GM12878 (cell line): ENCODE measurements at regions not wholly inside any gene's neighbourhood (a gene's known extent, or its start where the extent isn't known, plus 50 kb on each side); places are given as distances from the start of the nearest gene placed in this dataset.

Source experiments
- BACH1 ChIP-seq: fragments of 450-650 bp; IDR thresholded peaks from 2 replicates; pipeline ENCODE4 v1.6.1; 2017; ENCODE audit warnings: mild to moderate bottlenecking, borderline replicate concordance
- CTCF ChIP-seq, 3 experiments: IDR thresholded peaks in 2 of 3; conservative IDR thresholded peaks in 1 of 3; 2 replicates each; pipeline ENCODE4 v1.5.1; 2011; ENCODE audit warnings: low read depth in 3 of 3, low read length in 3 of 3, mild to moderate bottlenecking in 3 of 3, control low read depth in 2 of 3, moderate library complexity in 2 of 3, inconsistent platforms in 1 of 3, mixed read lengths in 1 of 3; ENCODE audit not compliant: control insufficient read depth in 2 of 3, insufficient read depth in 1 of 3; ENCODE audit errors: extremely low read depth in 1 of 3
- EP300 ChIP-seq, 2 experiments: fragments of 150-350 bp in 1 of 2; IDR thresholded peaks; 2 replicates each; pipeline ENCODE4 v1.6.1; 2011 to 2012; ENCODE audit warnings: low read depth in 2 of 2, low read length in 2 of 2, borderline replicate concordance in 1 of 2, improper control_type of control experiment in 1 of 2, inconsistent platforms in 1 of 2; ENCODE audit not compliant: control insufficient read depth in 1 of 2
- JUND ChIP-seq: IDR thresholded peaks from 2 replicates; pipeline ENCODE4 v1.6.1; 2012; ENCODE audit warnings: low read depth, mild to moderate bottlenecking, low read length, improper control_type of control experiment, moderate library complexity
- KDM1A ChIP-seq: fragments of 200-600 bp; sonication (generic); IDR thresholded peaks from 2 replicates; pipeline ENCODE4 v1.6.1; 2016; ENCODE audit warnings: borderline replicate concordance
- POLR2A ChIP-seq: IDR thresholded peaks from 2 replicates; pipeline ENCODE4 v1.6.1; 2011; ENCODE audit warnings: low read depth, mild to moderate bottlenecking, low read length
- RFX5 ChIP-seq: IDR thresholded peaks from 2 replicates; pipeline ENCODE4 v1.6.1; 2011; ENCODE audit warnings: low read depth, low read length, improper control_type of control experiment
- SUZ12 ChIP-seq: fragments of 200-600 bp; sonication (generic); IDR thresholded peaks from one replicate; pipeline ENCODE4 v1.6.1; 2018; ENCODE audit warnings: antibody characterized with exemption, mild to moderate bottlenecking; ENCODE audit not compliant: unreplicated experiment
- ZBTB33 ChIP-seq: fragments of 450-650 bp; IDR thresholded peaks from 2 replicates; pipeline ENCODE4 v1.6.1; 2017; ENCODE audit warnings: mild to moderate bottlenecking
- TF ChIP-seq, protein P1 (sequence below): IDR thresholded peaks from 2 replicates; pipeline ENCODE4 v1.6.1; 2012; ENCODE audit warnings: low read depth, low read length, improper control_type of control experiment

DNA sequence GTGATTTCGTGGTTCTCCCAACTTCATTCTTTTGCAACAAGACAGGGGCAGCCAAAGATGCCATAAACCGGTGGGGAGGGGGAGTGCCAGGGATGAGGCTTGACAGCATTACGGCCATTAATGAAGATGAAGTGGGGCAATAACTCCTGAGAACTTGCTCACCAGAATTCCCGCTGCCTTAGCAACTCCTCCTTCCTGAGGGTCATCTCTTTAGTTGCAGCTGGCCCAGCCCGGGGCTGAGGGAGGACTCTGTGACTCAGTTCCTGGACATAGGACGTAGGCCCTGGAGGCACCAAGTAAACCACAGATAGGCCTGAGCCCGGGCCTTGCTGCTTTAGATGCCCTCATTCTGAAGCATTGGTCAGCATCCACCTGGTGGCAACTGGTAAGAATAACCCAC, 330.2 kb downstream of the RRAGC start:
- no peak for TF ChIP-seq POLR2A
- no peak for TF ChIP-seq ZBTB33
- TF ChIP-seq RFX5: no peak
- no peak for TF ChIP-seq JUND
- TF ChIP-seq BACH1: no peak
- TF ChIP-seq SUZ12: no peak
- TF ChIP-seq KDM1A: no peak
- no peak for TF ChIP-seq EP300 (IDR thresholded peaks at IDR 0.05; ENCODE audit: borderline replicate concordance in 1 of 2, control insufficient read depth in 1 of 2, low read depth in 2 of 2, low read length in 2 of 2)
- TF ChIP-seq, protein P1, sequence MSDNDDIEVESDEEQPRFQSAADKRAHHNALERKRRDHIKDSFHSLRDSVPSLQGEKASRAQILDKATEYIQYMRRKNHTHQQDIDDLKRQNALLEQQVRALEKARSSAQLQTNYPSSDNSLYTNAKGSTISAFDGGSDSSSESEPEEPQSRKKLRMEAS: no peak
- TF ChIP-seq CTCF (IDR thresholded peaks at IDR 0.05 in 2 of 3, conservative IDR thresholded peaks at IDR 0.05 in 1 of 3; ENCODE audit: control insufficient read depth in 2 of 3, extremely low read depth in 1 of 3, insufficient read depth in 1 of 3, low read depth in 3 of 3, low read length in 3 of 3): no peak
